ENCODE measurements at regions not wholly inside any gene's neighbourhood (a gene's known extent, or its start where the extent isn't known, plus 50 kb on each side); places are given as distances from the start of the nearest gene placed in this dataset.

DNA sequence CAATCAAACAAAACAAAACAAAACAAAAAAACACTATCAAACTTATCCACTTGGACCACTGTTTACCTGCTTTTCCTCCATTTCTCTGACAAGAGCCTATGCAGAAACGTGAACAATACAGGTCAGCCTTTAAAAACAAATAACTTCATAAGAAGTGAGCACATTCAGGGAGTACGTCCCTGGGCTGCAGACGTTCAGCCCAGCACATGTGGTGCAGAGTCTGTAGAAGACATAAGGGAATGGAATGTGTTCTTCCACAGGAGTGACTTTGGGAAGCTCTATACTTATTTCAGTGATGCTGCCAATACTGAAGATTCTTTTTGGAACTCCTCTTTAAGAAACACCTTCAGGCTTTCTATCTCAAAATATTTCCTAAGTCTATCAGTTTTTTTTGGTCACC lies 120.6 kb downstream of the SPRY1 start:
- DNase-seq: no peak
- Histone ChIP-seq H3K36me3 (no peaks in the 10 kb centered on the region), H3K27me3 (no peaks in the 10 kb centered on the region), H3K9me3 (no peaks in the 10 kb centered on the region), H3K4me1 (no peaks in the 10 kb centered on the region), H3K27ac (no peak overlapping the region), H3K4me3 (no peak overlapping the region)
- intact Hi-C loops (cut with DNase I): no loop called here
- ATAC-seq: no peak
- WGBS, 2 donors: 68 to 73% methylated on average over 3 of the region's 3 CpGs
- TF ChIP-seq, protein P1, sequence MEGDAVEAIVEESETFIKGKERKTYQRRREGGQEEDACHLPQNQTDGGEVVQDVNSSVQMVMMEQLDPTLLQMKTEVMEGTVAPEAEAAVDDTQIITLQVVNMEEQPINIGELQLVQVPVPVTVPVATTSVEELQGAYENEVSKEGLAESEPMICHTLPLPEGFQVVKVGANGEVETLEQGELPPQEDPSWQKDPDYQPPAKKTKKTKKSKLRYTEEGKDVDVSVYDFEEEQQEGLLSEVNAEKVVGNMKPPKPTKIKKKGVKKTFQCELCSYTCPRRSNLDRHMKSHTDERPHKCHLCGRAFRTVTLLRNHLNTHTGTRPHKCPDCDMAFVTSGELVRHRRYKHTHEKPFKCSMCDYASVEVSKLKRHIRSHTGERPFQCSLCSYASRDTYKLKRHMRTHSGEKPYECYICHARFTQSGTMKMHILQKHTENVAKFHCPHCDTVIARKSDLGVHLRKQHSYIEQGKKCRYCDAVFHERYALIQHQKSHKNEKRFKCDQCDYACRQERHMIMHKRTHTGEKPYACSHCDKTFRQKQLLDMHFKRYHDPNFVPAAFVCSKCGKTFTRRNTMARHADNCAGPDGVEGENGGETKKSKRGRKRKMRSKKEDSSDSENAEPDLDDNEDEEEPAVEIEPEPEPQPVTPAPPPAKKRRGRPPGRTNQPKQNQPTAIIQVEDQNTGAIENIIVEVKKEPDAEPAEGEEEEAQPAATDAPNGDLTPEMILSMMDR (IDR thresholded peaks at IDR 0.05): no peak

DNA sequence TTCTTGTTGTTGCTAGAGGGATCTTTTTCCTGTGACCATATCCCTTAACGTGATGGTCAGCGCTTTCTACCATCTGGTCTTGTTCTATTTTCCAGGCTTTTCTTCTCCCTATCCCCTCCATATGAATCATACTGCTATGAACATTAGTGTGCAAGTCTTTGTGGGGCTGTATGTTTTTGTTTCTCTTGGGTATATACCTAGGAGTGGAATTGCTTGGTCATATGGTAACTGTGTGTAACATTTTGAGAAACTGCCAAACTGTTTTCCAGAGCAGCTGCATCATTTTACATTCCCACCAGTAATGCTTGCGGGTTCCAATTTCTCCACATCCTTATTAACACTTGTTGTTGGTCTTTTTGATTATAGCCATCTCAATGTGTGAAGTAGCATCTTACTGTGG lies 121.4 kb downstream of the SPRY1 start:
- Histone ChIP-seq H3K9me3 (no peaks in the 10 kb centered on the region), H3K27ac (no peak overlapping the region), H3K4me1 (no peaks in the 10 kb centered on the region), H3K36me3 (no peaks in the 10 kb centered on the region), H3K4me3 (no peak overlapping the region), H3K27me3 (no peaks in the 10 kb centered on the region)
- ATAC-seq (no peak), DNase-seq (no peak)
- intact Hi-C loops (cut with DNase I): no loop called here
- TF ChIP-seq, protein P1 (IDR thresholded peaks at IDR 0.05): no peak
- WGBS, 2 donors: 91 to 96% methylated on average over 3 of the region's 3 CpGs

DNA sequence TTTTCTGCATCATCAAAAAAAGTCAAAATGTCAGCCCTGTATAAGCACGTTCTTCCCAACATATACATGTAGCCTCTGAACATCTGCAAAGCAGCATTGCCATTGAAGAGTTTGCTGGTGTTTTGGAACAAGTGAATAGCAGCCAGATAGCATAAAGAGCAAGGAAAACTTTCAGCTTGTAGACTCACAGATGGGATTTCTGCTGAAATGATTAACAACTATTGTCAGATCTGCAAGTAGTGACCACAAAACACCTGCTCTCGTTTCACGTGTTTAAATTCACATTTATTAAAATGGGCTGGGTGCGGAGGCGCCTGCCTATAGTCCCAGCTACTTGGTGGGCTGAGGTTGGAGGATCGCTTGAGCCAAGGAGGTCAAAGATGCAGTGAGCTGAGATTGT lies 123.7 kb downstream of the SPRY1 start:
- DNase-seq: no peak
- Histone ChIP-seq H3K36me3 (no peaks in the 10 kb centered on the region), H3K4me3 (no peak overlapping the region), H3K9me3 (no peaks in the 10 kb centered on the region), H3K27me3 (no peaks in the 10 kb centered on the region), H3K4me1 (no peaks in the 10 kb centered on the region), H3K27ac (no peak overlapping the region)
- ATAC-seq: no peak
- TF ChIP-seq, protein P1 (IDR thresholded peaks at IDR 0.05): no peak
- WGBS, 2 donors: 94% methylated on average over 6 of the region's 6 CpGs
- intact Hi-C loops (cut with DNase I): no loop called here

DNA sequence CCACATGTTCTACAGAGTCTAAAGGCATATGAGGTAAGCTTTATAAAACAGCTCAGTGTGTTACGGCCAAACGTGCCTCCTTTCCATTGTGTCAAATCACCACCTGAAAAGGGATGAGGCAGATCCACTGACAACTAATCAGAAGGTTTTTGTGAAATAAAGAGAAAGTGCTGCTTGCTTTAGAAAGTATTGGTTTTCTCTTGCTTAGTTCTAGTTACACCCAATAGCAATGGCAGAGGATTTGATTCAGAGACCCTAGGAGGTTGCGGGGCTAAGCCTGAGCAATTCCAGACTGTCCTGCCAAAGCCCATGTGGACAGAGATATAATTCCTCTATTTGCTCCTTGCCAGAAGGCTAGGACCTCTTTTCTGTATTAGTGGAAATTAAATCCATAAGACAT lies 125.5 kb downstream of the SPRY1 start:
- Histone ChIP-seq H3K4me1 (no peaks in the 10 kb centered on the region), H3K27me3 (no peaks in the 10 kb centered on the region), H3K9me3 (no peaks in the 10 kb centered on the region), H3K36me3 (no peaks in the 10 kb centered on the region), H3K4me3 (no peak overlapping the region), H3K27ac (no peak overlapping the region)
- TF ChIP-seq, protein P1 (IDR thresholded peaks at IDR 0.05): no peak
- ATAC-seq (no peak), DNase-seq (no peak)
- WGBS, 2 donors: 55 to 85% methylated on average over 3 of the region's 3 CpGs
- intact Hi-C loops (cut with DNase I): no loop called here

DNA sequence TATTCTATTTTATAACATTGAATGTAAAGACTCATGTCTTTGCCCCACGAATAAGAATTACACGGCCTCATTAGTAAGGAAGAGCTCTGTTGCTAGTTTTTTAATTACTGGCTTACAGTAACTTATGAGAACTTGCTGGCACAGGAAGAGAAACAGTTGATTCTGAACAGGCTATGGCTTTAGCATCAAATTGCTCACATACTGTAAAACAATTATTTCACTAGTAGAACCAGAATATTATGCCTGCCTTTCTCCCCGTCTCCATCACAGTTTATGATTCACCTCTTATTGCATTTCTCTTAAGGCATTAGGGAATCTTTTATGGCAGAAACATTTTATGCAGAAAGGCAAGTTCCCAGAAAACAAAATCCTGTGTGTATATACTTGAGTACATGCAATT lies 126.1 kb downstream of the SPRY1 start:
- 57 to 65% methylated on average over 3 of the region's 3 CpGs for WGBS, 2 donors
- H3K36me3 ChIP-seq: no peaks in the 10 kb centered on the region
- DNase-seq (no peak), ATAC-seq (no peak)
- TF ChIP-seq, protein P1 (IDR thresholded peaks at IDR 0.05): no peak
- no peaks in the 10 kb centered on the region for H3K27me3 ChIP-seq
- no peaks in the 10 kb centered on the region for H3K9me3 ChIP-seq
- H3K4me3 ChIP-seq: no peak overlapping the region
- H3K27ac ChIP-seq: no peak overlapping the region
- intact Hi-C loops (cut with DNase I): no loop called here
- no peaks in the 10 kb centered on the region for H3K4me1 ChIP-seq
